Umbilical cord (tissue), 1 donor: ENCODE measurements at regions not wholly inside any gene's neighbourhood (a gene's known extent, or its start where the extent isn't known, plus 50 kb on each side); places are given as distances from the start of the nearest gene placed in this dataset.
"Not testable (repeated sequence)": the region's sequence is repeated elsewhere in the genome, so short reads cannot be mapped to it uniquely, and the experiment has no call there.

Source experiments
- DNase-seq: peaks from one replicate; pipeline ENCODE4 v3.0.0-alpha.2; 2015; ENCODE audit warnings: low spot score

DNA sequence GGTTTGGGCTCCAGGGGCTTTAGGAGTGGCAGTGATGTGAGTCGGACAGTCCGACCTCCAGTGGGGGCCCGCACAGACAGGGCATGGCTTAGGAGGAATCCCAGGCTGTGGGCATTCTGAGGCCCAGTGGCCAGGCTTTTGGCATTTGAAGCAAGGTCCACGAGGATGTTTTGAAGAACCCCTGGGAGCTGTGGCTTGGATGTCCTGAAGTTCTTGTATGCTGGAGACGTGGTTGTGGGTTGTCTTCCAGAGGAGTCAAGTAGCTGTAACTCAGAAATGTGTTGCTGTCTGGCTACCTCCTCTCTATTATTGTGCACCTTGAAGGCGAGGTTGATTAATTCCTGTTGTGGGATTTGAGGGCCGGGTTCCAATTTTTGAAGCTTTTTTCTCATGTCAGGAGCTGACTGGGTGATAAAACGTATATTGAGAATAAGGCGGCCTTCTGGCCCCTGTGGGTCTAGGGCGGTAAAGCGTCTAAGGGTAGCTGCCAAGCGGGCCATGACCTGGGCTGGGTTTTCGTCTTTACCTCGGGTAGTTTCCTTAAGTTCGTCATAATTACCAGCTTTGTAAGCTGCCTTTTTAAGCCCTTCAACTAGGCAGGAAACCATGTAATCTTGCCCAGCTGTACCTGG lies 67.3 kb upstream of the EZR start:
- not testable (repeated sequence) for DNase-seq

DNA sequence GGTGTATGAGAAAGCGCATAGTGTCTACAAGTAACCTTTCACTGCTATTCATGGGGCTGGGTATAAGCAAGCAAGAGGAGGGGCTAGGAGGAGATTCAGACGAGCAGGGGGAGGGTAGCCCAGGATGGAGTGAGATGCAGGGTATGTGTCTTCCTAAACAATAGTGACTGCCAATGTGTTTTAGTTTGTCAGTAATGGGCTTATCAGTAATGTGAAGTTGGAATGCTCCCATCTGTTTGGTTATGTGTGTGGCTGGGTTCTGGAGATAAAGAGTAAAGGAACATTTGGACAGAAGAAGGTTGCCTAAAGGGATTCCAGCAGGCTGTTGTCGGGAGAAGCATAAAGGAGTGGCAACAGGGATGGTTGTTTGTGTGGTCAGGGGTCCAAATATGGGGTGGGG lies 62.7 kb upstream of the EZR start:
- DNase-seq = not testable (repeated sequence)

DNA sequence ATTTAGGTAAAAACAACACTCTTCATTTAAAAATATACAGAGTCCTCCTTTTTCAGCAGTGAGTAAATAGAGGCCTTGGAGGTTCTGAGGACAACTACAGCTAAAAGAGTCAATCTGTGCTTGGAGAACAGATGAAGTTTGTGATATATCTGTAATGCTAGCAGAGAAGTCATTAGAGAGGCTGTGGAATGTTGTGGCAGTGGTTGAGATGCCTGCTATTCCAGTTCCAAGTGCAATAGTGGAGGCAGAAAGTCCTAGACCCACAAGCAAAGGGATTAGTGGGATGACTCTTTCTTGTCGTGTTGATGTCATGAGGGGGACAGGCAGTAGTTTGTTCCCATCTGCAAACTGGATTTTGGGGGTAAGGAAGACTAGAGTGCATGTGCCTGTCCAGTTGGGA lies 62.1 kb upstream of the EZR start:
- DNase-seq = not testable (repeated sequence)

DNA sequence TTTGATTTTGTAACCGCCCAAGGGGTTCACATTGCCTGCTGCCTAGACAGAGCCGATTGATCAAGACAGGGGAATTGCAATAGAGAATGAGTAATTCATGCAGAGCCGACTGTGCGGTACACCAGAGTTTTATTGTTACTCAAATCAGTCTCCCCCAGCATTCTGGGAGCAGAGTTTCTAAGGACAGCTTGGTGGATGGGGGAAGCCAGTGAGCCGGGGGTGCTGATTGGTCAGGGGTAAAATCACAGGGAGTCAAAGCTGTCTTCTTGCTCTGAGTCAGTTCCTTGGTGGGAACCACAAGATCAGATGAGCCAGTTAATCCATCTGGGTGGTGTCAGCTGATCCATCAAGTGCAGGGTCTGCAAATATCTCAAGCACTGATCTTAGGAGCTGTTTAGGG lies 60.0 kb upstream of the EZR start:
- no peak for DNase-seq

DNA sequence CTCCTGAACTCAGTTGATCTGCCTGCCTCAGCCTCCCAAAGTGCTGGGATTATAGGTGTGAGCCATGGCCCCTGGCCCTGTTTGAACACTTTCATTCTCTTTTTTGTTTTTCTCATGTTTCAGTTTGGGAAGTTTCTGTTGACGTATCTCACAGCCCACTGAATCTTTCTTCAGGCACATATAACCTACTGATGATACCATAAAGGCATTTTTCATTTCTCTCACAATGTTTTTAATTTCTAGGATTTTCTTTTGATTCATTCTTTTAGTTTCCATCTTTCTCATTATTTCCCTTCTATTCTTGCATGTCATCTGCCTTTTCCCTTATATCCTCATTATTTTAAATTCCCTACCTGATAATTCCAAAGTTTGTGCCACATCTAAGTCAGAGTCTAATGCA lies 58.5 kb upstream of the EZR start:
- no peak for DNase-seq

DNA sequence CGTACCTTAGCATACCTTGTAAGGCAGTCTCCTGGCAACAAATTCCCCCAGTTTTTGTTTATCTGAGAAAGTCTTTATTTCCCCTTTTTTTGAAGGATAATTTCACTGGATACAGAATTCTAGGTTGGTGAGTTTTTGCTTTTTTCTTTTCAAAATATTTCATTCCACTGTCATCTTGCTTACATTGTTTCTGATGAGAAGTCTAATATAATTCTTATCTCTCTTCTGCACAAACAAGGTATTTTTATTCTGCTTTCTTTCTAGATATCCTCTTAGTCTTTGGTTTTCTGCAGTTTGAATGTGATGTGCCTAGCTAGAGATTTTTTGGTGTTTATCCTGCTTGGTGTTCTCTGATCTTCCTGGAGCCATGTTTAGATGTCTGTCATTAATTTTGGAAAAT lies 57.7 kb upstream of the EZR start:
- no peak for DNase-seq

DNA sequence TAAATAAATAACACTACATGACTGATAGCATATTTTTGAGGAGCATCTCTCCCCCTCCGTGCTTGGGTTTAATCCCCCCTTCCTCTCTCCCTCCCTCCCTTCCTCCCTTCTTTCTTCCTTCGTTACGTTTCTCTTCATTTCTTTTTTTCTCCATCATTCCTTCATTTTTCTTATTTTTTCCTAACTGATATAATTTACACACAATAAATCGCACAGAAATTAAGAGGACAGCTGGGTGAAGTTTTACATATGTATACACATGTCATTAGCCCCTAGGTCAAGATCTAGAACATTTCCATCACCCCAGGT lies 51.4 kb upstream of the EZR start:
- no peak for DNase-seq

DNA sequence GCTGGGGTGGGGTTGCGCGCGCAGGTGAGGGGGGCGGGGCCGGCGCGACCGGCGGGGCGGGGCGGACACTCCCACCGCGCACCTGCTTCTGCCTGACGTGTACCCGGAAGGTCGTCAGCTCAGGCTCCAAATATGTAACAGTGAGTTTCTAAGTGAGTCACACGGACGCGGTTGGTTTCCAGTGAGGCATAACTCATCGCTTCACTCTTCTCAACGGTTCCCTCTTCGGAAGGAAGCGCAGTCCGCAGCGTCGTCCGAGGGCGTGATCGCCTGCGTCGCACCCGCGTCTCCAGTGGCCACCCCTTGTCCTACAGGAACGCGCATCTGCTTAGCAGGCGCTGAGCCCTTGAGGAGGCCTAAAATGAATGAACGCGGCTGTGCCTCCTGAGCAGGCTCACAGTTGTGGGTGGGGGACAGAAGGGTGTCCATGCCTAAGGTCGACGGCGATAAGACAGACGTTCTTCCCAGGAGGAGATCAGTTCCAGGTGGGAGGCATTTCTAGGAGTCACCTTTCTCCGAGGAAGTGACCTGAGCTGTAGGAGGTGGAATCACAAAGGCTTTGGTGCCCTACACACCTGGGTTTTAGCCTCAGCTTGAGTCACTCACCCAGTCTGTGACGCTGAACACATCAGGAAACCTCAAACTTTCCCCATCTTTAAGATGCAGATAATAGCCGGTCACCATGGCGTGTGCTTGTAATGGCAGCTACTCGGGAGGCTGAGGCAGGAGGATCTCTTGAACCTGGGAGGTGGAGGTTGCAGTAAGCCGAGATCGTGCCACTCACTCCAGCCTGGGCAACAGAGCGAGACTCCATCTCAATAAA lies 50.9 kb upstream of the EZR start:
- peak; percentile 90 for DNase-seq

DNA sequence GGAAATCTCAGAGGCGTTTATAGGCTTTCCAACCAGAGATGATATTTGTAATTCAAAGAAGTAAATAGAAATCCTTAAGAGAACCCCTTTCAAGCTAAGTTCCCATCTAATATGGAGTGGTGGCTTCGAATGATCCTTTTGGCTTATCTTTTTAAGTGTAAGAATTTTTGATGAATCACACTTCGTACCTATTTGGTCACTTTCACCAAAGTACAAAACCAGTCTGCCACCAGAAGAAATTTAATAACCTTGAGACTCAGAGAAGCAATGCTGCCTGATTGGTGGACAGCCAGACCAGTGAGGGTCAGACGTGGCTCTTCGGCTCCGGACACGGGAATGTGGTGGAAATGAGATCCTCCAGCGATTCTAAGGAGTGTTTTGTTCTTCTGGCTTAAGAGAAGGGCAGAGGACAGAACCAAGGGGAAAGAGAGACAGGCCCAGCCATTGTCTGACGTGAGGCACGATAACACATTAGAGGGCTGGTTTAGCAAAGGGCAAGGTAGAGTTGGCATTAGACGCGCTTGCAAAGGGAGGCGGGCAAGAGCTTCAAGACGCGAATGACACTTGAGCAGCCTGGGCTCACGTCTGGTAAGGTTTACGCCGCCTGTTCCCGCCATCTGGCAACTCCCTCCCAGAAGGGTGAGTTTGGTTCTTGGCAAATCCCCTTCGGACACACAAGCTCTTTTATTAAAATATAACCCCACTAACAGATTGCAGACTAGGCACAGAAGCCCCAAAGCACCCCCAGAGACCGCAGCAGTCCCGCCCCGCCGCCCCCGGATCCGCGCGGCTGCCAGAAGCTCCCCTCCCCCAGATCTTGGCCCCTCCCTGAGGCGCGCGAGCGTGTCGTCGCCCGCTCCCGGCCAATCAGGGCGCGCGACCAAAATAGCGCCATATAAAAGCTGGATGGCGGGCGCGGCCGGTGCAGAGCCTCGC lies 50.0 kb upstream of the EZR start:
- DNase-seq = no peak
